IMR-90 (cell line): ENCODE measurements at regions not wholly inside any gene's neighbourhood (a gene's known extent, or its start where the extent isn't known, plus 50 kb on each side); places are given as distances from the start of the nearest gene placed in this dataset.

Source experiments
- ATAC-seq: fragments of 200-7000 bp; cut with Tn5 transposase; 2 replicates; pipeline ENCODE4 v1.9.1; 2020; ENCODE audit warnings: low read depth, mild to moderate bottlenecking, moderate library complexity
- BruUV-seq: library from RNA; stranded (reverse); fragments of 400-500 nt; replicated peaks from 2 replicates; lab custom pipeline; 2021; lab: Mats Ljungman, UMichigan
- CTCF ChIA-PET: fragments of 300-600 bp; formaldehyde crosslinking; extraction: SDS; loops from one replicate; lab custom pipeline; 2021; ENCODE audit warnings: antibody characterized with exemption; lab: Yijun Ruan, JAX
- POLR2A ChIA-PET: fragments of 300-600 bp; sonication (Branson Sonifier 250); formaldehyde crosslinking; loops from one replicate; lab custom pipeline; 2022; ENCODE audit warnings: antibody characterized with exemption; ENCODE audit not compliant: unreplicated experiment; lab: Charles Lee
- DNase-seq: peaks from one replicate; pipeline ENCODE4 v3.0.0; 2013
- H2AFZ ChIP-seq: replicated peaks from 2 replicates; pipeline ENCODE3; 2013; ENCODE audit warnings: low read length, mild to moderate bottlenecking; ENCODE audit not compliant: poor library complexity
- H2AK5ac ChIP-seq: 2 replicates; pipeline ENCODE4 v1.6.1; 2013; ENCODE audit warnings: low read depth, low read length, inconsistent platforms
- H2AK9ac ChIP-seq: replicated peaks from 2 replicates; pipeline ENCODE3; 2013; ENCODE audit warnings: mild to moderate bottlenecking, low read depth, low read length, moderate library complexity; ENCODE audit not compliant: poor library complexity
- H2BK120ac ChIP-seq: 2 replicates; pipeline ENCODE4 v1.6.1; 2013; ENCODE audit warnings: low read depth, low read length, inconsistent platforms
- H2BK15ac ChIP-seq: 3 replicates; pipeline ENCODE4 v1.6.1; 2013; ENCODE audit warnings: low read depth, low read length, inconsistent platforms
- H2BK20ac ChIP-seq: 2 replicates; pipeline ENCODE4 v1.6.1; 2013; ENCODE audit warnings: low read depth, mild to moderate bottlenecking, inconsistent platforms, low read length, moderate library complexity
- H2BK5ac ChIP-seq: 2 replicates; pipeline ENCODE4 v1.6.1; 2013; ENCODE audit warnings: mild to moderate bottlenecking, low read depth, low read length, inconsistent platforms; ENCODE audit not compliant: poor library complexity, severe bottlenecking
- H3K14ac ChIP-seq: replicated peaks from 2 replicates; pipeline ENCODE4 v1.6.1; 2013; ENCODE audit warnings: low read depth, low read length, inconsistent platforms
- H3K18ac ChIP-seq: 2 replicates; pipeline ENCODE4 v1.6.1; 2013; ENCODE audit warnings: low read depth, low read length, control low read depth
- H3K23ac ChIP-seq: 2 replicates; pipeline ENCODE4 v1.6.1; 2013; ENCODE audit warnings: low read depth, low read length, inconsistent platforms
- H3K27ac ChIP-seq: 2 replicates; pipeline ENCODE4 v1.5.1; 2013; ENCODE audit warnings: mild to moderate bottlenecking, control low read depth, low read length; ENCODE audit not compliant: insufficient read depth
- H3K27me3 ChIP-seq: 2 replicates; pipeline ENCODE4 v1.6.1; 2013; ENCODE audit warnings: low read length; ENCODE audit not compliant: control insufficient read depth, insufficient read depth
- H3K36me3 ChIP-seq: 2 replicates; pipeline ENCODE4 v1.6.1; 2013; ENCODE audit warnings: low read length, mixed read lengths; ENCODE audit not compliant: control insufficient read depth, insufficient read depth
- H3K4ac ChIP-seq: 2 replicates; pipeline ENCODE4 v1.6.1; 2013; ENCODE audit warnings: low read depth, low read length, inconsistent platforms
- H3K4me1 ChIP-seq: 2 replicates; pipeline ENCODE4 v1.6.1; 2013; ENCODE audit warnings: low read length, mixed read lengths; ENCODE audit not compliant: control insufficient read depth, insufficient read depth
- H3K4me2 ChIP-seq: 2 replicates; pipeline ENCODE4 v1.6.1; 2013; ENCODE audit warnings: low read depth, mild to moderate bottlenecking, control low read depth, low read length, moderate library complexity
- H3K4me3 ChIP-seq: 2 replicates; pipeline ENCODE4 v1.5.1; 2013; ENCODE audit warnings: low read depth, mild to moderate bottlenecking, control low read depth, low read length, moderate library complexity; ENCODE audit not compliant: insufficient read depth
- H3K56ac ChIP-seq: 2 replicates; pipeline ENCODE4 v1.6.1; 2013; ENCODE audit warnings: low read length, inconsistent platforms; ENCODE audit not compliant: insufficient read depth; ENCODE audit errors: extremely low read depth
- H3K79me1 ChIP-seq, 2 experiments: 2 replicates each; pipeline ENCODE4 v1.6.1; 2013; ENCODE audit warnings: low read length in 2 of 2, inconsistent platforms in 1 of 2, low read depth in 1 of 2
- H3K9ac ChIP-seq: 2 replicates; pipeline ENCODE4 v1.6.1; 2013; ENCODE audit warnings: low read depth, low read length, control low read depth
- H3K9me1 ChIP-seq: 2 replicates; pipeline ENCODE4 v1.6.1; 2013; ENCODE audit warnings: low read length, inconsistent platforms; ENCODE audit not compliant: insufficient read depth
- H3K9me3 ChIP-seq: 2 replicates; pipeline ENCODE4 v1.6.1; 2013; ENCODE audit warnings: low read length; ENCODE audit not compliant: control insufficient read depth, insufficient read depth
- H4K20me1 ChIP-seq: 2 replicates; pipeline ENCODE4 v1.6.1; 2013; ENCODE audit warnings: low read length, inconsistent platforms; ENCODE audit not compliant: insufficient read depth
- H4K5ac ChIP-seq: 2 replicates; pipeline ENCODE4 v1.6.1; 2013; ENCODE audit warnings: mild to moderate bottlenecking, low read depth, low read length, control low read depth
- H4K8ac ChIP-seq, 2 experiments: 2 replicates each; pipeline ENCODE4 v1.6.1; 2013; ENCODE audit warnings: low read depth in 2 of 2, low read length in 2 of 2, control low read depth in 1 of 2, inconsistent platforms in 1 of 2
- H4K91ac ChIP-seq: 2 replicates; pipeline ENCODE4 v1.6.1; 2013; ENCODE audit warnings: low read depth, low read length, inconsistent platforms; ENCODE audit not compliant: insufficient read depth
- BHLHE40 ChIP-seq: fragments of 150-350 bp; IDR thresholded peaks from 2 replicates; pipeline ENCODE4 v1.6.1; 2016; ENCODE audit warnings: mild to moderate bottlenecking, low read depth, low read length
- CEBPB ChIP-seq: IDR thresholded peaks from 2 replicates; pipeline ENCODE4 v1.6.1; 2012; ENCODE audit warnings: low read depth, low read length, improper control_type of control experiment
- MAFK ChIP-seq: IDR thresholded peaks from 2 replicates; pipeline ENCODE4 v1.6.1; 2012; ENCODE audit warnings: low read depth, low read length, improper control_type of control experiment
- POLR2A ChIP-seq: IDR thresholded peaks from 2 replicates; pipeline ENCODE4 v1.6.1; 2012; ENCODE audit warnings: mild to moderate bottlenecking, low read depth, low read length
- SMC3 ChIP-seq: fragments of 150-350 bp; IDR thresholded peaks from 2 replicates; pipeline ENCODE4 v1.6.1; 2016; ENCODE audit warnings: low read depth, mild to moderate bottlenecking, antibody characterized with exemption, low read length, moderate library complexity
- USF2 ChIP-seq: fragments of 150-350 bp; IDR thresholded peaks from 2 replicates; pipeline ENCODE4 v1.6.1; 2017; ENCODE audit warnings: mild to moderate bottlenecking, antibody characterized with exemption, low read length, low read depth
- WGBS, 2 experiments: methylation state at CpG; one replicate each; pipeline versions ENCODE4 v1.1.5 to v1.1.7; 2013; ENCODE audit warnings: missing lambda C conversion rate in 2 of 2; ENCODE audit not compliant: insufficient read length in 1 of 2; ENCODE audit errors: extremely low coverage in 2 of 2; 5-methylcytosine and 5-hydroxymethylcytosine counted together
- dilution Hi-C: fragments of 300-500 bp; cut with HindIII; formaldehyde crosslinking; loops from one replicate; pipeline ENCODE4 v1.14.3; 2018; ENCODE audit warnings: low sequenced_read_pairs; ENCODE audit not compliant: unreplicated experiment
- in situ Hi-C: fragments of 300-500 bp; cut with MboI; formaldehyde crosslinking; loops from 3 replicates; pipeline ENCODE4 v1.14.3; 2019; ENCODE audit warnings: low sequenced_read_pairs, inconsistent platforms, mixed read lengths
- intact Hi-C: fragments of 100-400 bp; cut with micrococcal nuclease; formaldehyde crosslinking; loops from 2 replicates; pipeline ENCODE4 v1.10.0; 2022

GRCh38 chr10:4217187-4217586 is 432.2 kb upstream of the KLF6 start:
- no peak overlapping the region for H2BK20ac ChIP-seq
- DNase-seq (no peak), ATAC-seq (no peak)
- no peak overlapping the region for H3K14ac ChIP-seq
- no peak overlapping the region for H2BK15ac ChIP-seq
- dilution Hi-C loops (no loop called here), intact Hi-C loops (no loop called here), in situ Hi-C loops (no loop called here)
- H4K20me1 ChIP-seq, result no peaks in the 10 kb centered on the region
- H2AFZ ChIP-seq, result no peak overlapping the region
- H3K18ac ChIP-seq, result no peak overlapping the region
- no TSS peak for BruUV-seq
- H3K36me3 ChIP-seq, result no peaks in the 10 kb centered on the region
- no peak overlapping the region for H3K23ac ChIP-seq
- no peak overlapping the region for H4K8ac ChIP-seq
- no peak overlapping the region for H4K91ac ChIP-seq
- POLR2A ChIA-PET, result no interaction called here
- H3K9me1 ChIP-seq, result no peaks in the 10 kb centered on the region
- H2AK5ac ChIP-seq, result no peak overlapping the region
- H3K56ac ChIP-seq, result no peak overlapping the region
- H3K4ac ChIP-seq, result no peak overlapping the region
- H4K5ac ChIP-seq, result no peak overlapping the region
- no peak overlapping the region for H3K27ac ChIP-seq
- H3K4me3 ChIP-seq, result no peak overlapping the region
- TF ChIP-seq USF2 (no peak), MAFK (no peak), BHLHE40 (no peak), CEBPB (no peak), SMC3 (no peak), POLR2A (no peak)
- H3K9me3 ChIP-seq, result no peaks in the 10 kb centered on the region
- H2BK5ac ChIP-seq, result no peak overlapping the region
- no peak overlapping the region for H3K9ac ChIP-seq
- H3K27me3 ChIP-seq, result no peaks in the 10 kb centered on the region
- no peak overlapping the region for H2BK120ac ChIP-seq
- WGBS, 2 experiments, result no CpG with 5 or more reads among the region's 5 CpGs
- H2AK9ac ChIP-seq, result no peak overlapping the region
- 0 out of 2 replicates have a peak, but pooled peaks cover 2% of the 10 kb centered on the region for H3K4me1 ChIP-seq
- H3K79me1 ChIP-seq, result no peaks in the 10 kb centered on the region
- no peak overlapping the region for H3K4me2 ChIP-seq
- CTCF ChIA-PET, result interaction anchor here (0.6 kb wide), 1 partner anchor 98 kb away, joined by 5 read pairs; no protein-coding TSS in a partner anchor
